ENCODE measurements at regions not wholly inside any gene's neighbourhood (a gene's known extent, or its start where the extent isn't known, plus 50 kb on each side); places are given as distances from the start of the nearest gene placed in this dataset.
"Not testable (repeated sequence)": the region's sequence is repeated elsewhere in the genome, so short reads cannot be mapped to it uniquely, and the experiment has no call there.

DNA sequence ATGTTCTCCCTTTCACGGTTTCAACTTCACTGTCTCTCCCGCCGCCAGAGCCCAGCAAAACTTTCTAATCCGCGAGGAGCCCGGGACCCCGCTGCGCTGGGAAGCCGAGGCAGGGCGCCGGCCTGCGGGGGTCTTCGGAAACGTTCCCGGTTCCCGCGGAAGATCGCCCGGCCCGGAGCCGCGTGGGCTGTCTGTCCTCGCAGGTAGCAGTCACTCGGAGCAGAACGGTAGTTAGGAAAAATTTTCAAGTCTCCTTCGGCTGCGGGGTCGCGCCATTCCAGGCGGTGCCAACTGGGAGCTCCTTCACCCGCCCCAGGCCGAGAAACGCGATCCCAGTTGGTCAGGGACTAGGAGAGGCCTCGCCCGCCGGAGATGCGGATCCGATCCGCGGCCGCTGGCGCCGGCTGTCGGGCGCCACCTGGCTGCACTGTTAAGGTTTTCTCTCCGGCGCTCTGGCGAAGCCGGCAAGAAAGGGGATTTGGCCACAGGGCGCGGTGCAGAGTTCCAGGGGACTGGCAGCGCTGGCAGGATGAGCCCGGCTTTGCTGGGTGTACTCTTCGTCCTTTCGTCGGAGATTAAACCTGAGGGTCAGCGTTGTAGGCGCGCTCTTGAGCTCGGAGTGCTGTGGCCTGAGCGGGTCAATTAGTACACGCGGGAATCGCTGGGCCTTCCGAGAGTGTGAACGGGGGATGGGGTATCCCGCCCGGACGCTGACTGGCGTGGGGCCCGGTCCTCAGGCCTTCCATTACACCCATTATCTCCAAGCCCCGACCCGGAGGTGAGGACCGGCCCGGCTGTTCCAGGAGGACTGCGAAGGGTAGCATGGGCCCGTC lies 135.4 kb downstream of the KCNJ12 start:
- DNase-seq (ENCODE audit: low read depth) = no peak
- no peak overlapping the region for H3K4me3 ChIP-seq (ENCODE audit: low read depth, low read length)
- TF ChIP-seq CTCF (IDR thresholded peaks at IDR 0.05; ENCODE audit: control insufficient read depth, extremely low read depth, insufficient read depth) = peak; percentile 65

DNA sequence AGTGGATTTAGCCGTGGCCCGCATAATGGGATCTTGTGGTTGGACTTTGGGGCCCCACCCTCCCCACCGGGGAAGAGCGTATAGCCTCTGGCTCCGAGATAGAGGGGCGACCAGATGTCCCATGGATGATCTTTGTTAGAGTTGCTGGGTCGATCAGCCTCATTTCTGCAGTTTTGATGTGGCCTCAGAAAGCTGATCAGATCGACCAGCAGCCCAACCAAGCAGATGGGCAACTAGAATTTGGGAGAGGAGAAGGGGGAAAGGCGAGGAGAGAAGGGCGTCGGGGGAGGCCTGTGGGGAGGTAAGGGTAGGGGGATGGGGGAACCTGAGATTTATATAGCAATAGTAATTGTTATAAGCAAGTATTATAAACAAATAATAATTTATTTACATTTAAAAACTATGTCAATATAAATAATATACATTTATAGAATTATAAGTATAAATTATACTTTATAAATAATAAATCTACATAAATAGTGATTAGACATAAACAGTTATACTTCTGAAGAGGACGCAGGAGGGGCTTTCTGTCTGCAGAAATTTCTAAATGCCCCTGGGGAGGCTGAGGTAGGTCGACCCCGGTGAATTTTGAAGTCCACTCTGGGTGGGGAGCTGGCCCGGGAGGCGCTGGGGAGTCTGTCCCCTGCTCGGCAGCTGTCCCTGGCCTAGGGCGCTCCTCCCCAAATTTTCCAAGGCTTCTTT lies 136.3 kb downstream of the KCNJ12 start:
- DNase-seq (ENCODE audit: low read depth) = no peak
- no peak for TF ChIP-seq CTCF (IDR thresholded peaks at IDR 0.05; ENCODE audit: control insufficient read depth, extremely low read depth, insufficient read depth)
- 0 out of 2 replicates have a peak overlapping the region, but pooled peaks have one; percentile 25 for H3K4me3 ChIP-seq (ENCODE audit: low read depth, low read length)

GRCh38 chr17:21513012-21513570 lies 136.9 kb downstream of the KCNJ12 start:
- H3K4me3 ChIP-seq (ENCODE audit: low read depth, low read length) = 0 out of 2 replicates have a peak overlapping the region, but pooled peaks have one; percentile 25

GRCh38 chr17:21514567-21514966 lies 138.4 kb downstream of the KCNJ12 start:
- H3K4me3 ChIP-seq (ENCODE audit: low read depth, low read length); DNase-seq (ENCODE audit: low read depth): not testable (repeated sequence)

More at GRCh38 chr17:21513012-21513570, 136.9 kb downstream of the KCNJ12 start:
- DNase-seq (ENCODE audit: low read depth) = no peak
- peak; percentile 92 for TF ChIP-seq CTCF (IDR thresholded peaks at IDR 0.05; ENCODE audit: control insufficient read depth, extremely low read depth, insufficient read depth)

DNA sequence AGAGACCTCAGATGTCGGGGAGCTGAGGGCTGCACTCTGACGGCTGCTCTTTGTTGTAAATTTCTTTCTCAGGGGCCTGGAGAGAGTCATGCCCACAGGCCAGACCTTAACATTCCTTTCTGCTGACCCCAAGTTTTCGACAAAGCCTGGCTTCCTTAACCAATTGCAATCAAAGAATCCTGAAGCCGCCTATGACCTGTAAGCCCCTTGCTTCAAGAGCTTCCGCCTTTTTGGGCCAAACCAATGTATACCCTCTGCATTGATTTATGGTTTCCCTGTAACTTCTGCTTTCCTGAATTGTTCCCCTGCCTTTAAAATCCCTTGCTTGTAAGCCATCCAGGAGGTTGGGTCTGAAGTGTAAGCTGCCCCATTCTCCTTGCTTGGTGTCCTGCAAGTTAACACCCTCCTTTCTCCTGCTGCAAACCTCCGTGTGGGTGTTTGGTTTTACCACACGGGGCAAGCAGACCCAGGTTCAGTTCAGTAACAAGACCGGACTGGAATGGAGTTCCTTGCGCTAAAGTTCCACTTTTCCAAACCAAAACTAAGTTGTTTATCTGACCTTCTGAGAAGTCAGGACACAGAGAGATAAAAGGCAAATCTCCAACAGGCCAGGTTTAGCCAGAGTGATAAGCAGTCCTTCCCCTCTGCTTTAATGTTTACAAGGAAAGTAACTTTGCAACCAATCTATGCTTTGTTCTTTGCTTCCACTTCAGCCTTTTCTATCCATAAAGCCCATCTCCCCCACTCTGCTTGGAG lies 141.6 kb downstream of the KCNJ12 start:
- no peak for DNase-seq (ENCODE audit: low read depth)
- no peak overlapping the region for H3K4me3 ChIP-seq (ENCODE audit: low read depth, low read length)
- TF ChIP-seq CTCF (IDR thresholded peaks at IDR 0.05; ENCODE audit: control insufficient read depth, extremely low read depth, insufficient read depth) = no peak

DNA sequence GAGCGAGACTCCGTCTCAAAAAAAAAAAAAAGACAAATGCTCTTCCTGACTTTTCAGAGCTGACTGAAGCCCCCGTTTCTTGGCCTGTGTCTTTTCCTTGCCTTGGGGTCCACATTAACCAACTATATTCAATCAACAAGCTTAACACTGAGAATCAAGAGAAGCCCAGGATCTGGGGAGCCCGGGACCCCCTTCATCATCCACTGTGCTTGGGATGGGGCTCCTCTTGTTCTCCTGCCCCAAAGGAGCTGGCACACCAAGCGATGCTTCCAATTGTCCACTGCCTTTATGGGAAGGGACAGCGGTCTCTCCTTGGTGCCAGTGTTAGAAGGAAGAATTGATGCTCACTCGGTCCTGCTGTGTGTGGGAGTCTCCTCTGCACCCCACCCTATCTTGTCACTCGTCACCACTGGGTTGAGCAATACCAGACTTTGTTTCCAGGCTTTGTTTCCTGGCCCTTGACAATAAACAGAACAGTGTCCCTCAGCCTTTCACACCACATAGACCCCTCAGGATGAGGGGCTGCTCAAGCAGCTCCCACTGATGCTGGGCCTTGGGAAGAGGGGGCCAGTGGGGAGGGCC lies 146.7 kb downstream of the KCNJ12 start:
- no peak overlapping the region for H3K4me3 ChIP-seq (ENCODE audit: low read depth, low read length)
- DNase-seq (ENCODE audit: low read depth) = no peak
- no peak for TF ChIP-seq CTCF (IDR thresholded peaks at IDR 0.05; ENCODE audit: control insufficient read depth, extremely low read depth, insufficient read depth)
